ENCODE measurements at regions not wholly inside any gene's neighbourhood (a gene's known extent, or its start where the extent isn't known, plus 50 kb on each side); places are given as distances from the start of the nearest gene placed in this dataset.

- DNase-seq (ENCODE audit: insufficient read length, low spot score) (no peak), FAIRE-seq (peak; percentile 11)
- no peak for TF ChIP-seq CTCF (IDR thresholded peaks at IDR 0.05; ENCODE audit: insufficient read depth, missing control alignments)
Observed at GRCh38 chr1:229032375-229032774, 238.5 kb upstream of the RAB4A start.

- FAIRE-seq (no peak), DNase-seq (ENCODE audit: insufficient read length, low spot score) (no peak)
- TF ChIP-seq CTCF (IDR thresholded peaks at IDR 0.05; ENCODE audit: insufficient read depth, missing control alignments) = no peak
Observed at GRCh38 chr1:229033480-229033879, 237.4 kb upstream of the RAB4A start.

GRCh38 chr1:229034342-229034741 is 236.6 kb upstream of the RAB4A start:
- no peak for FAIRE-seq
- no peak for DNase-seq (ENCODE audit: insufficient read length, low spot score)
- TF ChIP-seq CTCF (IDR thresholded peaks at IDR 0.05; ENCODE audit: insufficient read depth, missing control alignments) = no peak

- FAIRE-seq = no peak
- TF ChIP-seq CTCF (IDR thresholded peaks at IDR 0.05; ENCODE audit: insufficient read depth, missing control alignments) = no peak
Observed at GRCh38 chr1:229035054-229035747, 235.7 kb upstream of the RAB4A start.

GRCh38 chr1:229035748-229036082 is 235.2 kb upstream of the RAB4A start:
- no peak for DNase-seq (ENCODE audit: insufficient read length, low spot score)
- TF ChIP-seq CTCF (IDR thresholded peaks at IDR 0.05; ENCODE audit: insufficient read depth, missing control alignments) = no peak
- peak; percentile 48 for FAIRE-seq

More at GRCh38 chr1:229035054-229035747, 235.7 kb upstream of the RAB4A start:
- DNase-seq (ENCODE audit: insufficient read length, low spot score) = no peak

DNA sequence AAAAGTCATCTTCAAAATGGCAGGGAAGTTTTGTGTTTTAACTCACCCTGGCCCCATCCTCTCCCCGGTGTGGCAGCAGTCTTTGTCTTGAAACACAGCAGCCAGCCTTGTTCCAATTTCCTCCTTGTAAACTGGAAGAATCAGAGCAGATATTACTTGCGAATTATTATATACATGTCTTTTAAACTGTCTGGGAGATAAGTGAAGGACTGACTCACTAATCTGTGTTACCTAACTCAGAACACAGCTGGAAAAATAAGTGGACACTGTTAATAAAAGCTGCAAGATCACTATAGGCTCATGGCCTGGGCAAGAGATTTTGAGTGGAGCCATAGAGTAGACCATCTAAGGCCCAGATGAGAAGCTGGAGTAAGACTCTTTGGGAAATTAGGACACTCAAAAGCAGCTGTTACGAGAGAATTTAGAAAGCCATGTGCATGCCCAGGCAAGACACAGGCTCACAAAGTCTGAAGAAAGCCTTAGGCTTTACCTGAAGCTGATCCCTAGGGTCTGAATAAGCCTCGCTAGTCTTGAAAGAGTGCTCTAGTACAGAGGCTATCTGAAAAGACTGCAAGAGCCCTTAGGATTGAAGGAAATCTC is 233.0 kb upstream of the RAB4A start:
- no peak for DNase-seq (ENCODE audit: insufficient read length, low spot score)
- FAIRE-seq = peak; percentile 97
- no peak for TF ChIP-seq CTCF (IDR thresholded peaks at IDR 0.05; ENCODE audit: insufficient read depth, missing control alignments)

GRCh38 chr1:229040630-229041358 is 230.1 kb upstream of the RAB4A start:
- FAIRE-seq (no peak), DNase-seq (ENCODE audit: insufficient read length, low spot score) (no peak)
- TF ChIP-seq CTCF (IDR thresholded peaks at IDR 0.05; ENCODE audit: insufficient read depth, missing control alignments) = no peak
